Natural killer cell (primary cell): ENCODE measurements at regions not wholly inside any gene's neighbourhood (a gene's known extent, or its start where the extent isn't known, plus 50 kb on each side); places are given as distances from the start of the nearest gene placed in this dataset.

Source experiments
- ATAC-seq, 3 donors: fragments of 150-1000 bp in 2 of 3; fragments of 200-7000 bp in 1 of 3; cut with Tn5 transposase; 1 replicate in 1 of 3; 2 replicates in 2 of 3; pipeline ENCODE4 v1.10.0; 2021; ENCODE audit warnings: mild to moderate bottlenecking in 2 of 3, moderate library complexity in 2 of 3
- DNase-seq, 2 donors: peaks; one replicate each; pipeline versions ENCODE4 v3.0.0 to v3.0.0-alpha.2; 2013 to 2021; ENCODE audit warnings: mixed read lengths in 1 of 2
- H3K27ac ChIP-seq: one replicate; pipeline ENCODE4 v1.5.1; 2013; ENCODE audit warnings: mild to moderate bottlenecking, low read length
- H3K27me3 ChIP-seq: one replicate; pipeline ENCODE4 v1.6.1; 2013; ENCODE audit warnings: low read length; ENCODE audit not compliant: control insufficient read depth, insufficient read depth
- H3K36me3 ChIP-seq: one replicate; pipeline ENCODE4 v1.6.1; 2013; ENCODE audit warnings: low read length; ENCODE audit not compliant: control insufficient read depth, insufficient read depth
- H3K4me1 ChIP-seq: one replicate; pipeline ENCODE4 v1.6.1; 2013; ENCODE audit warnings: low read length; ENCODE audit not compliant: control insufficient read depth, insufficient read depth
- H3K4me3 ChIP-seq: one replicate; pipeline ENCODE4 v1.5.1; 2013; ENCODE audit warnings: low read length
- H3K9me3 ChIP-seq: one replicate; pipeline ENCODE4 v1.6.1; 2013; ENCODE audit warnings: low read length; ENCODE audit not compliant: control insufficient read depth, insufficient read depth
- H3K27ac Mint-ChIP-seq, 2 donors: one replicate each; pipeline ENCODE4 v1.8.0; 2022; ENCODE audit warnings: mild to moderate bottlenecking in 2 of 2, mixed read lengths in 2 of 2, moderate library complexity in 1 of 2
- H3K27me3 Mint-ChIP-seq, 2 donors: one replicate each; pipeline ENCODE4 v1.8.0; 2022; ENCODE audit warnings: low read depth in 2 of 2, mixed read lengths in 2 of 2
- H3K36me3 Mint-ChIP-seq: one replicate; pipeline ENCODE4 v1.8.0; 2022; ENCODE audit warnings: mixed read lengths
- H3K4me1 Mint-ChIP-seq, 2 donors: one replicate each; pipeline ENCODE4 v1.8.0; 2022; ENCODE audit warnings: mixed read lengths in 2 of 2
- H3K4me3 Mint-ChIP-seq: one replicate; pipeline ENCODE4 v1.8.0; 2022; ENCODE audit warnings: mild to moderate bottlenecking, moderate library complexity, mixed read lengths
- H3K9me3 Mint-ChIP-seq, 2 donors: one replicate each; pipeline ENCODE4 v1.8.0; 2022; ENCODE audit warnings: mixed read lengths in 2 of 2
- CTCF ChIP-seq: fragments of 200-600 bp; IDR thresholded peaks from one replicate; pipeline ENCODE4 v1.8.0; 2022; ENCODE audit warnings: antibody characterized with exemption
- WGBS: methylation state at CpG from one replicate; pipeline ENCODE4 v1.1.7; 2013; ENCODE audit warnings: missing lambda C conversion rate; ENCODE audit not compliant: insufficient coverage; 5-methylcytosine and 5-hydroxymethylcytosine counted together
- intact Hi-C: fragments of 100-400 bp; cut with micrococcal nuclease; formaldehyde crosslinking; loops from one replicate; pipeline ENCODE4 v1.14.2; 2022

- DNase-seq, result no peak
- no peak for TF ChIP-seq CTCF
- Mint-ChIP-seq H3K27ac (no peak overlapping the region), H3K36me3 (no peaks in the 10 kb centered on the region), H3K27me3 (peaks cover 34 to 54% of the 10 kb centered on the region in 2 donors), H3K4me3 (no peak overlapping the region), H3K4me1 (peaks cover 5 to 18% of the 10 kb centered on the region in 2 donors), H3K9me3 (peaks cover 0 to 2% of the 10 kb centered on the region in 2 donors)
- WGBS, result 64% methylated on average over 2 of the region's 2 CpGs
- Histone ChIP-seq H3K4me3 (no peak overlapping the region), H3K4me1 (peaks cover 17% of the 10 kb centered on the region), H3K27ac (no peak overlapping the region), H3K9me3 (peaks cover 3% of the 10 kb centered on the region), H3K36me3 (no peaks in the 10 kb centered on the region), H3K27me3 (peaks cover 8% of the 10 kb centered on the region)
- intact Hi-C loops, result no loop called here
- ATAC-seq, result no peak
Measured at GRCh38 chr5:159736844-159737243, 179.4 kb upstream of the ADRA1B start.

GRCh38 chr5:159737263-159737662 is 179.0 kb upstream of the ADRA1B start:
- H3K4me1 Mint-ChIP-seq, result peaks cover 5 to 14% of the 10 kb centered on the region in 2 donors
- no peak overlapping the region for H3K27ac Mint-ChIP-seq
- no peak for DNase-seq
- no peaks in the 10 kb centered on the region for H3K36me3 Mint-ChIP-seq
- peaks cover 0 to 2% of the 10 kb centered on the region in 2 donors for H3K9me3 Mint-ChIP-seq
- Histone ChIP-seq H3K36me3 (no peaks in the 10 kb centered on the region), H3K27me3 (peaks cover 8% of the 10 kb centered on the region), H3K27ac (no peak overlapping the region), H3K4me1 (peaks cover 13% of the 10 kb centered on the region), H3K9me3 (peaks cover 5% of the 10 kb centered on the region), H3K4me3 (no peak overlapping the region)
- ATAC-seq, result no peak
- H3K27me3 Mint-ChIP-seq, result peaks cover 33 to 50% of the 10 kb centered on the region in 2 donors
- WGBS, result 92% methylated on average over 5 of the region's 5 CpGs
- intact Hi-C loops, result no loop called here
- no peak overlapping the region for H3K4me3 Mint-ChIP-seq
- no peak for TF ChIP-seq CTCF

GRCh38 chr5:159741829-159742322 is 174.4 kb upstream of the ADRA1B start:
- no peaks in the 10 kb centered on the region for H3K36me3 Mint-ChIP-seq
- H3K4me1 ChIP-seq, result no peaks in the 10 kb centered on the region
- no peak overlapping the region for H3K27ac Mint-ChIP-seq
- no peaks in the 10 kb centered on the region for H3K4me1 Mint-ChIP-seq
- ATAC-seq, result no peak
- no peak for TF ChIP-seq CTCF
- peaks cover 5% of the 10 kb centered on the region for H3K9me3 ChIP-seq
- no peak overlapping the region for H3K4me3 Mint-ChIP-seq
- H3K36me3 ChIP-seq, result no peaks in the 10 kb centered on the region
- peaks cover 23 to 49% of the 10 kb centered on the region in 2 donors for H3K27me3 Mint-ChIP-seq
- no peak for DNase-seq
- 90% methylated on average over 5 of the region's 5 CpGs for WGBS
- H3K27me3 ChIP-seq, result peaks cover 8% of the 10 kb centered on the region
- H3K27ac ChIP-seq, result no peak overlapping the region
- no peak overlapping the region for H3K4me3 ChIP-seq
- H3K9me3 Mint-ChIP-seq, result peaks cover 0 to 2% of the 10 kb centered on the region in 2 donors
- intact Hi-C loops, result no loop called here

GRCh38 chr5:159743234-159743633 is 173.0 kb upstream of the ADRA1B start:
- TF ChIP-seq CTCF, result no peak
- Histone ChIP-seq H3K36me3 (no peaks in the 10 kb centered on the region), H3K9me3 (peaks cover 5% of the 10 kb centered on the region), H3K27ac (no peak overlapping the region), H3K4me1 (no peaks in the 10 kb centered on the region), H3K4me3 (no peak overlapping the region), H3K27me3 (peaks cover 3% of the 10 kb centered on the region)
- Mint-ChIP-seq H3K27me3 (peaks cover 15 to 37% of the 10 kb centered on the region in 2 donors), H3K27ac (no peak overlapping the region), H3K4me3 (no peak overlapping the region), H3K4me1 (no peaks in the 10 kb centered on the region), H3K36me3 (no peaks in the 10 kb centered on the region), H3K9me3 (peaks cover 0 to 2% of the 10 kb centered on the region in 2 donors)
- DNase-seq (no peak), ATAC-seq (no peak)
- intact Hi-C loops, result no loop called here
- WGBS, result no CpG with 5 or more reads among the region's 1 CpG
